HG03460 (cell line): ENCODE measurements at regions not wholly inside any gene's neighbourhood (a gene's known extent, or its start where the extent isn't known, plus 50 kb on each side); places are given as distances from the start of the nearest gene placed in this dataset.
"Not testable (repeated sequence)": the region's sequence is repeated elsewhere in the genome, so short reads cannot be mapped to it uniquely, and the experiment has no call there.

Source experiments
- ATAC-seq: cut with Tn5 transposase; IDR thresholded peaks from one replicate; pipeline ENCODE4 v1.9.1; 2021; ENCODE audit not compliant: unreplicated experiment

DNA sequence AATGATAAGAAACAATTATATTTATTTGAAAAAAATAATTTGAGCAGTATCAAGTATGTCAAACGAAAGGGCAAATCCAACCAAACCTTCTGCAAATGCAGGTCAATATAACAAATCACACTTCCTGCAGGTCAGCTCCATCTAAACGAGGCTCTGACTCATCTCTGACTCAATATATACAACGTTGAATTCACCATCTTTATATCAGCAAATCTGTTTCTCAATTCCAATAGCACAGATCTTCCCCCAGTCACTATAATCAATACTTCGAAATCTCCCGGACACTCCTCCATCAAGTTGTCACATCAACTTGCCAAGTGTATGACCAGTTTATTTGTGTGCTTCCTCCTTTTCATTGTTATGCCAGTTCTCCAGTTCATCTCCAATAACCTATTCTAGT lies 388.9 kb downstream of the ZEB2 start:
- ATAC-seq, result no peak

DNA sequence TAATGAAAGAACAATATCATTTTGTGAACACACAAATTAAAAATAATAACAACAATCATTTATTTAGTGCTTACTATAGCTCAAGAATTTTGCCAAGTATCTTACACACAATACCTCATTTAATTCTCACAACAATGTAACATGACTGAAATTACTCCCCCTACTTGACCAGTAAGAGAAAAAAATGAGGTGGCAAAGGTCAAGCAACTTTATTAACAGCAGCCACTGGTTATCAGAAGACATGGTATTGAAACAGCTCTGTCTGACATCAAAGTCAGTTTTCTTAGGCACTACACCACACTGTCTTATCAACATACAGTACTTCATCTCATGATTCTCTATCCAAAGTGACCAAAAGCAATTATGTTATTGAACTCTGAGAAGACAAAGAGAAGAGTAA lies 389.4 kb downstream of the ZEB2 start:
- ATAC-seq, result no peak

DNA sequence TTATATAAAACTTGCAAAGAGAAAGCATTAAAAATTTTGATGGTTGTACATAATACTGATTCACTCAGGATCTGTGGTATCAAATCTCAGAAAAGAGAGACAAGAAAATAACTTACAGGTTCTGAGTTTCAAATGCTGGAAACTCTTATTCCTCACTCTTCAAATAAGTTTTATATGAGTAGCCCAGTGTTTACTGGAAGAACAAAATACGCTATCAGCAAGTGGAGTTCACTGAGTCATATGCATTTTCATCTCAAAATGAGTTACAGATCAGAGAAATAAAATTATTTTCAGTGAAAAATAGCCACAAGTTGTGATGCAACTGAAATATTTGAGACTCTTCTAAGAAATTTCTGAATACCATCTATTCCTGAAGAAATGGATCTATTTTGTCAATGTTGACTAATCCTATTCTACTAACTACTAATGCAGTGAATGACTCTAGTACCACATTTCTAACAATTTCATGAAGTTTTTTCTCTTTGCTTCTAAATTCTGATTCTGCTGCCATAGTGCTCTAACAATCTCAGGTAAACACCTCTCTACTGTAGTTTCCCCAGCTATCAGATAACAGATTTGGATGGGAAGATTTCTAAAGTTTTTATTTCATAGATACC lies 391.7 kb downstream of the ZEB2 start:
- ATAC-seq, result no peak

DNA sequence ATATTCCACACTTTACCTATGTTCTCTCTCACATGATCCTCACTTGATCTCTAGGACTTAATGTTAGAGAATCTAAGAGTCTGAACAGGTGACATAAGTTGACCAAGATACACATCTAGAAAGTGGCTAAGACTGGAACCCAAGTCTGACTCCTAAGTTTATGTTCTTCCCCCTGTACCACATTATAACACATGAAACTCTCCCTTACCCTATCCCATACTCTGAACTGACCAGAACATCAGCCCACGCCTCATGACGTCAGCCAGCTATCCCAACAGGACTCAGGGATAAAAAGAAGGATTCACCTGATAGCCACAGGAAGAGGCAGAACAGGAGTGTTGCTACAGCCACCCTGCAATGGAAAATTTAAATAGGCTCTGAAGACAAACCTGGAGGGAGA lies 392.2 kb downstream of the ZEB2 start:
- no peak for ATAC-seq

DNA sequence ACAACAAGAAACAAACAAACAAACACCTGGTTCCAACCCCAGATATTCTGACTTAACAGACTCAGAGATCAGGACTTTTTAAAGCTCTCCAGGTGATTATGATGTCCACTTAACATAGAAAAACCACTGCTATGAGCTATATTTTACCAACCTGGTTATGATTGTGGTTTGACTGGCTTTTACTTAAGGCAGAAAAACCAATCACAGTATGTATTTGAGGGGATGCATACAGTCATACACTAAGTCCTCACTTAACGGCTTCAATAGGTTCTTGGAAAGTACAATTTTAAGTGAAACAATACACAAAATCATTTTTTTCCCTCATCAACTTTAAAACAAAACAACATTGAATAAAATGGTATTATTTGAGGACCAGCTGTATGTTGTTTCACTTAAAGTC lies 393.6 kb downstream of the ZEB2 start:
- no peak for ATAC-seq

DNA sequence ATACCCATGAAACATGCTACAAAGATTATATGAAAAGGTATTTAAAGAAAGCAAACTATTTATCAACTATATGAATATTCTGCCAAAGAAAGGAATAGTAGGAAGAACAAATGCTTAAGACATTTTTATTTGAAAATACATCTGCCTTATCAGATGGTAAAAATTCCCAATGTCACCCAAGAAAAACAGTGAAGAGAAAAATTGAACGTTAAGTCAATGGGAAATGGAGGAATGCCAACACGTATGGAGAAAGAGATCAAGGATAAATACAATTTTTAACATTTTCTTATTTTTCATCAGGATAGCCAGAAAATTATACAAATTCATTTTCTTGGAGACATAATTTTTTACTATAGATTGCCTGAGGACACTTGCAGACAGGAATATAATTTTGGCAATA lies 394.2 kb downstream of the ZEB2 start:
- ATAC-seq, result no peak

DNA sequence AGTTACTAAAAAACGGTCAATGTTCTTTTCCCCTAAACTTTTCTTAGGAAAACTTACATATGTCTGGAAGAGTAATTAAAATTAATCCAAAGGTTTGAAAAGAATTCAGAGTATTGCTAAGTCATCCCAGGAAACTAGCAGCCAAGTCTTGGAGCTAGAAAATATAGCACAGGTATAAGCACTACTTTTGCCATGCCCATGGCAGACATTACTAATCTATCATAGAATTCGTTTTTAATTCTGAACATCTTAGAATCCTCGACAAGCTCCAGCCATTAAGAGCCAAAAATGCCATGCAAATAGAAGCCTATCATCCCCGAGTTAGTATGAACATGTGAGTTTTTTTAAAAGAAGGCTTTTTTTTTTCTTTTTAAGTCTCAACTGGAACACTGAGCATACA lies 395.0 kb downstream of the ZEB2 start:
- ATAC-seq, result no peak

DNA sequence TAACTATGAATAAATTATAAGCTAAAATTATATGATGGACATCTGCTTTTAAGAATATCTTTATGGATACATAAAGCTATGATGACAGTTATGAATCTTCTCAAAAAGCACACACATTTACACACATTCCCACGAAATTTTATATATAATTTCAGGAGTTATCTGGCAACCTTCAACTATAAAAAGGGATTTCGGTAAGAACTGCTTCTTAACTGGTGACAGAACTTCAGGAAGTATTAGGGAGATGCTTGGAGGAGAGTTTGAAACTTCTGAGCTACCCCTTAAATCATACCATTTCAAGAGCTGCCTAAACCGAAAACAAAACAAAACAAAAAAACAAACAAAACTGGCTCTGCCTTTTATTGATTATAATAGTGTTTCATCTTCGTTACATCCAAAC lies 399.4 kb downstream of the ZEB2 start:
- ATAC-seq, result no peak

DNA sequence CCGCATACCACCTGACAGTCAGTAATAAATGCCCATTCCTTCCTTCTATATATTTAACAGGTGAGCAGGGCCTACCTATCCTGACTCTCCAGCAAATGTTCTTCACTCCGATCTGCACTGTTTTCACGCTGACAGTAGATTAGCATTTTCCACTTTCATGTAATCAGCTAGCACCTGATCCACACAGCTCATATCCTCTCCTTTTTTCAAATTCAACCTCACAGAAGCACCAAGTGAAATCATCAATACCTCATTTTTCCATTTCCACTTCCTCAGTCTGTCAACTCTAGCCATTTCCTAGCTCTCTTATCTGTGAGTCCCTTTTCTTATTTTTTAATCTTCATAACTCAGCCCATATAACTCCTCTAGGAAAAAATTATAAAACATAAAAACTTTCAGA lies 402.8 kb downstream of the ZEB2 start:
- no peak for ATAC-seq

DNA sequence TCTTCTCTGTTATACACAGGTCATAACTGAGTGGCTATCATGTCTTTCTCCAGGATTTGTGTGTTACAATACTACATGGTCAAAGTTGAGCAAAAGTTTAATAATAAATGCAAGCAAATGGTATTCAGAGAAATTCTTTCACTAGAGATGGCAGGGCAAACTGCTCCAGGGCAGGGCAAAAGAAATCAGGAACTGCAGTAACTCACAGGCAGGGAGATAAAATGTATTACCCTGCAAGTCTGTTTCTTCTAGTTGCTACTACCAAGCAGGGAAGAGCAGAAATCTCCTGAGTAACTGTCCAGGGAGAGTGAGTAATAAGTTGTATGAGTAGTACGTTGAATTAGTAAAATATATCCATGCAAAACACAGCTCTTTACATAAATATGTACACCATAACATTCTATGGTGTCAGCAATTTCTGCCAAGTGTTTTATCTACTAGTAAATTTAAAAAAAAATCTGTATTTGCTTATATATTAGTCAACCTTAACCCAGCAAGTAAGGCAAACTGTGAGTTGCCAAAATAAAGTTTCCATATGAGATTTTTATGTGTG lies 404.1 kb downstream of the ZEB2 start:
- no peak for ATAC-seq

DNA sequence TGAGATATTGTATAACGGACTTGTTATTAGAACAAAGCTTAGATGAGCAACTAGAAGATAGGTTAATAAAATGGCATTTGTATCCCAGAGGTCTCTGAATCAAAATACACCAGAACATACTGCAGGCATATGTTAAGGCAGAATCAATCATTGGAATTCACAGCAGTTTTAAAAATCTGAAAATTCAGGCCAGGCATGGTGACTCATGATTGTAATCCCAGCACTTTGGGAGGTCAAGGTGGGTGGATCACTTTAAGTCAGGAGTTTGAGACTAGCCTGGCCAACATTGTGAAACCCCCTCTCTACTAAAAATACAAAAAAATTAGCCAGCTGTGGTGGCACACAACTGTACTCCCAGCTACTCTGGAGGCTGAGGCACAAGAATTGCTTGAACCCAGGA lies 405.2 kb downstream of the ZEB2 start:
- no peak for ATAC-seq

DNA sequence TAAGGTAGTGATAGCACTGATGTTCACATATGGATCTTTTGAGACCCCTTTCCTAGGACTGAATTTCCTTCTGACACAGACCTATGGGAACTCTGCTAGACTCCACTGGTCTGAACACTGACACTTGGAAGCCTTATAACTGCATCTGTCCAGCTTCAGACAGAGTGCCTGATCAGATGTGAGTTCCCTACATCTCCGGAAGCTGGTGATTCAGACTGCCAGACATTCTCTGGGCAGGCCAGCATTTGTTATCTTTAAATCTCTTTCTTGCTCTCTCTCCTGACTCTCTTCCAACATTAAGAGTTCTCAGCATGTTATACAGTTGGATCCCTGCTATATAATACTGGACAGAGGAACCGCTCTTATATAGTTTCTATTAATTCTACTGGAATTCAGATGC lies 408.5 kb downstream of the ZEB2 start:
- ATAC-seq, result no peak

DNA sequence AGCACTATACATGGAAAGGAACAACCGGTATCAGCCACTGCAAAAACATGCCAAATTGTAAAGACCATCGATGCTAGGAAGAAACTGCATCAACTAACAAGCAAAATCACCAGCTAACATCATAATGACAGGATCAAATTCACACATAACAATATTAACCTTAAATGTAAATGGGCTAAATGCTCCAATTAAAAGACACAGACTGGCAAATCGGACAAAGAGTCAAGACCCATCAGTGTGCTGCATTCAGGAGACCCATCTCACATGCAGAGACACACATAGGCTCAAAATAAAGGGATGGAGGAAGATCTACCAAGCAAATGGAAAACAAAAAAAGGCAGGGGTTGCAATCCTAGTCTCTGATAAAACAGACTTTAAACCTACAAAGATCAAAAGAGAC lies 413.8 kb downstream of the ZEB2 start:
- not testable (repeated sequence) for ATAC-seq

DNA sequence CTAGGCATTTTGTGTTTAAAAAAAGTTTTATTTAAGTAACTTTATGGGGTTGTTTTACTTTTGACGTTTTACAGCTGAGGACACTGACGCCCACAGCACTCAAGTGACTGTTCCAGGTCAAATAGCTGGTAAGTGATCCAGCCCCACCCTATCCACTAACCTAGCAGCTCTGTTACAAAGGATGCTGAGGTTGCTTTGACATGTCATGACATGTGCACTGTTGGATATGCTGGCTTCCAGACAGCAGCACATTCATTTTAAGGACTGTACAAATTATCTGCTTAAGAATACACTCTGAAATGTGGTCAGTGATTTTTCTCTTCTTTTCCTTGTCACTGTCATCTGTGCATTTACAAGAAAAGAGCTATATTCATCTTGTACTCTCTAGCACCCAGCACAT lies 417.5 kb downstream of the ZEB2 start:
- ATAC-seq, result no peak

DNA sequence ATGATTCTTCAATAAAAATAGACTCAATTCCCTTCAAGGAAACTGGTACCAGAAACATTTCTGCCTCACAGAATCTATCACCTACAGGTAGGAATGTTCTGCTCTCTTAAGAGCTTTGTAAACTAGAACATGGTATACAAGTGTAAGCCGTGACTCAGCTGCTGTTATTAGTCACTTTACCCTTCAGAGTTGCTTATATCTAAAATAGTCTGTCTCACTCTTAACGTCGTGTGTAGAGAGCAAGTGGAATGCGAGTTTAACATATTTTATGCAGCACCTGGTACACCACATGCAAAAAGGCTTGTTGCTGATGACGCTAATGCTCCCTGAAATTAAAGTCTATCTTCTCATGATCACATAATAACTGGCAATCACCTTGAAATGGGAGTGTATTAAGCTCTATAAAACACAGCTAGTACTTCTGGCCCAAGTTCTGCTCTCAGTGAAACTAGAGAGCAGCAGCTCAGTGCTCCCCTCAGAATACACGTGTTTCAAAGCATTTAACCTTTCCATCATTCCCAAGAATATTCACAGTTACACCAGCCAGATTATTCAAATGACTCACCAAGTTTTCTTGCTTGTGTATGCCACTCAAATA lies 420.0 kb downstream of the ZEB2 start:
- no peak for ATAC-seq

DNA sequence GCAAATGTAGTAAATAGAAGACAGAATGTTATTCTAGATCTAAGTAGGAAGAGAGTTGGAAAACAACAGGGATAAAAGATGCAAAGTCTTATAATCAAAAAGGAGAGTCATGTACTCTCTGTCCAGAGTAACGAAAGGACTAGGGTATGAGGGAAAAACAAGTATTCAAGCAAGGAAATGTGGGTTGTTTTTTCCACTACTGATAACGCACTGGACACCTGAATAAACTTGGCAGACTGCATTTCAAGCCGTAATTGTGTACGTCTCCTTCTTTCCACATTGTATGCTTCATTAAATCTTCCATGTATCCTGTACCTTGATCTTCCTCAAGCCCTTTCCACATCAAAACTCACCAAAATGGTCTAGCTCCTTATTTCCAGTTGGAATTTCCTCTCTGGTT lies 420.6 kb downstream of the ZEB2 start:
- no peak for ATAC-seq

DNA sequence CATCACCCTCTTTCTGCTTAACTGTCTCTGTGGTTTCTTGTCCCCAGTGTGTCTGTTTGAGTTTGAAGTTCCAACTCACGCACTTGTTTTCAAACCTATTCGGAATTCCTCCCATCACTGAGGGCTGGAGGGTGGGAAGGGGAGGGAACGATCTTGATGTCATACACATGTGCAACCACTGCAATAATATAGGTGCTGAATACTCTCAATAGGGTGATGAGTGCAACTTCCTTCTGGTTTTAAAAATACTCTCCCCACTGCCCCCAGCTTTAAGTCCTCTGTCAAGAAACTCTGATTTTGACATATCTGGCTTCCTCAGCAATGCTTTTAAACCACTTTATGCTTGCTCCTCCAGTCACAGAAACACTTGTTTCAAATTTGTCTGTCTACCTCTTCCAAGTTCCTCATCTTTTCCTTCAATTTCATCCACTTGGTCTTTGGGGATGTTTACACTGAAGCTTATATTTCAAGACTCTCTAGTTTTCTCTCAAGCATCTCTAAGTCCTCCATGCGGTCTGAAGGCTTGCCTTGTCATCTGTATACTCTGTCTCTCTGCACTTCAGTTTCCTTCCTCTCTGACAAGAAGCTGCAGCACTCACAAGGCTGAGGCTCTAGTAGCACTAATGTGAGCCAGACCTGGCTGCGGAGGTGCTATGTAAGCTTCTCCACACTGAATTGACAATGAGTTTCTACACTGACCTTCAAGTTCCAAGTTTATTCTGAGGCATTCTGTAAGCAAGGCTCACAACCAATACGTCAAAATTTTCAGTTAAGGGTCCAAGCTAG lies 422.3 kb downstream of the ZEB2 start:
- ATAC-seq, result no peak

DNA sequence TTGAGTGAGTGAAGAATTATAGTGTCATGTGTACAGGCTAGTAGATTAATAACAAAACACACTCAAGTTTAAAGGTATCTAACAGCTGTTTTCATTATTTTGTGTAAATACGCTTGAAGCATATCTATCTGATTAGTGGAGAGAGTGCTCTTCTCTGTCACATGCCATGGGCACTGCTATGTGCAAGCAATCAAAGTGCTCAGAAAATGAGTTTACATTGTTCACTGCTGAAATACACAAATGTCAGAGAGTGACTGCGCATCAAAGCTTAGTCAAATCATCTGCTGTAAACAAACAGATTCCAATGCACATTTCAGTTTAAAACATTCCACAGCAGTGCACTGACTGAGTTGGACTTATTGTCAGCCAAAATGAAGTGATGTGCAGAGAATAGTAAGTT lies 423.4 kb downstream of the ZEB2 start:
- ATAC-seq, result no peak

DNA sequence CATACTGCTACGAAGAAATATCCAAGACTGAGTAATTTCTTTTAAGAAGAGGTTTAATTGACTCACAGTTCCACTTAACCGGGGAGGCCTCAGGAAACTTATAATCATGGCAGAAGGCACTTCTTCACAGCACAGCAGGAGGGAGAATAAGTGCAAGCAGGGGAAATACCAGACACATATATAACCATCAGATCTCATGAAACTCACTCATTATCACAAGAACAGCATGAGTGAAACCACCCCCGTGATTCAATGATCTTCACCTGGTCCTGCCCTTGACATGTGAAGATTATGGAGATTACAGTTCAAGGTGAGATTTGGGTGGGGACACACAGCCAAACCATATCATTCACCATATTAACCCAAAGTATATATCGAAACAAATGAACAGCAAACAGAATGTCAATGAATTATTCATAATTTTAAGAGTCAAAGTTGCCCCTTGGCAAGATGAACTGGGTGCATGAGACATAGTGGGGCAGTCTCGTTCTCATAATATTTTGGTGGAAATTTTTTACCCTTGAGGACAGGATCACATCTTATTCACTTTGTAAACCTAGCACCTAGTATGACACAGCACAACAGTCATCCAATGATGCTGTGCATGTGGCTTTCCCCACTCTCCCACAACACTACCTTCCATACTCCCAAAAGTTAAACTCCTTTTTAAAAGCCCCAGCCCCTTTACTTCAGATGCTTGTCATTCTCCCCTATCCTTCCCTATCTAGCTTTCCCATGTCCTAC lies 425.3 kb downstream of the ZEB2 start:
- no peak for ATAC-seq

DNA sequence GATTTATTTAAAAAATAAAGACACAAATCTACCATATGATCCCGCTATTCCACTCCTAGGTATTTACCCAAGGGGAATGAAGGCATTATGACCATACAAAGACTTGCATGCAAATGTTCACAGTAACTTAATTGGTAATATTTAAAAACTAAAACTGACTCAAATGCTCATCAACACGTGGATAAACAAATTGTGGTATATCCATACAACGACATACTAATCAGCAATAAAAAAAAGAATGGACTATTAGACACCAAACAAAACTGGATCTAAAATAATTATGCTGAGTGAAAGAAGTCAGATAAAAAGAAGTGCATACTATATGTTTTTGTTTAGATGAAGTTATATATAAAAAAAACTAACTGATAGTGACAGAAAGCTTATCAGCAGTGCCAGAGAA lies 428.3 kb downstream of the ZEB2 start:
- ATAC-seq, result no peak

DNA sequence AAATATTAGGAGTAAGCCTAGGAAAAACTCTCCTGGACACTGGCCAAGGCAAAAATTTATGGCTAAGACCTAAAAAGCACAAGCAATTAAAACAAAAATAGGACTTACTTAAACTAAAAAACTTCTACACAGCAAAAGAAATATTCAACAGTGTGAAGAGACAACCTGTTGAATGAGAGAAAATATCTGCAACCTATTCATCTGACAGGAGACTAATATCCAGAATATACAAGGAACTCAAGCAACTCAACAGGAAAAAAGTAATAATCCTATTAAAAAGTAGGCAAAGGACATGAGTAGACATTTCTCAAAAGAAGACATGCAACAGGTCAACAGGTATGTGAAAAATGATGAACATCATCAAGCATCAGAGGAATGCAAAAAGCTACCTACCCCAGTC lies 431.1 kb downstream of the ZEB2 start:
- no peak for ATAC-seq

DNA sequence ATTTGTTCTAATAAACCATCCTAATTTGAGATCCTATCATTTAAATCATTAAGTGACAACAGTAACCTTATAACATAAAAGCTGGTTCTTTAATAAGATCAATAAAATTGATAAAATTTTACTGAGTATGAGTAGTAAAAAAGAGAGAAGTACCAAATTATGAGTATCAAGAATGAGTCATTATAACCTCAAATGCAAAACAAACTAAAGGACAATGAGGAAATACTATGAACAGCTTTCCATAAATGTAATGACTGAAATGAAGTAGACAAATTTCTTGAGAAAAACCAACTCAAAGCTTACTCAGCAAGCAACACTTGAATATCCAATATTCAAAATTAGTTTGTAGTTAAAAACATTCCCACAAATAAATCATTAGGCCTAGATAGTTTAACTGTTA lies 433.0 kb downstream of the ZEB2 start:
- no peak for ATAC-seq
